Stimulated activated CD4-positive, alpha-beta T cell treated with anti-CD3 and anti-CD28 coated beads, Interleukin-12 subunit alpha, Interleukin-12 subunit beta, amount 100 ng/mL, for 48 hours (primary cell): ENCODE measurements at regions not wholly inside any gene's neighbourhood (a gene's known extent, or its start where the extent isn't known, plus 50 kb on each side); places are given as distances from the start of the nearest gene placed in this dataset.

Experiments
- DNase-seq, 3 donors: peaks; one replicate each; pipeline ENCODE4 v3.0.0-alpha.2; 2020; ENCODE audit warnings: low read depth in 2 of 3, low spot score in 1 of 3

- DNase-seq, result no peak
These were observed 386.2 kb upstream of the CCDC196 start for GRCh38 chr14:66099931-66100330.

- no peak for DNase-seq
These were observed 384.5 kb upstream of the CCDC196 start for GRCh38 chr14:66101662-66102061.

- DNase-seq, result no peak
These were observed 381.7 kb upstream of the CCDC196 start for GRCh38 chr14:66104486-66104885.

GRCh38 chr14:66105815-66106214, 380.4 kb upstream of the CCDC196 start:
- DNase-seq, result no peak

GRCh38 chr14:66109426-66109825, 376.7 kb upstream of the CCDC196 start:
- DNase-seq, result no peak

- DNase-seq, result no peak
These were observed 374.3 kb upstream of the CCDC196 start for GRCh38 chr14:66111891-66112290.

- DNase-seq, result no peak
These were observed 372.1 kb upstream of the CCDC196 start for GRCh38 chr14:66114071-66114470.

GRCh38 chr14:66115740-66116502, 370.2 kb upstream of the CCDC196 start:
- DNase-seq, result no peak

- DNase-seq, result no peak
These were observed 369.4 kb upstream of the CCDC196 start for GRCh38 chr14:66116732-66117131.

- no peak for DNase-seq
These were observed 368.6 kb upstream of the CCDC196 start for GRCh38 chr14:66117600-66117999.

- no peak for DNase-seq
These were observed 366.5 kb upstream of the CCDC196 start for GRCh38 chr14:66119606-66120231.

- no peak for DNase-seq
These were observed 365.8 kb upstream of the CCDC196 start for GRCh38 chr14:66120402-66120801.

GRCh38 chr14:66121859-66122258, 364.3 kb upstream of the CCDC196 start:
- no peak for DNase-seq

GRCh38 chr14:66129224-66129623, 356.9 kb upstream of the CCDC196 start:
- no peak for DNase-seq

GRCh38 chr14:66131111-66131510, 355.1 kb upstream of the CCDC196 start:
- DNase-seq, result no peak

- DNase-seq, result no peak
These were observed 352.5 kb upstream of the CCDC196 start for GRCh38 chr14:66133666-66134065.

GRCh38 chr14:66135831-66136230, 350.3 kb upstream of the CCDC196 start:
- no peak for DNase-seq

- no peak for DNase-seq
These were observed 349.1 kb upstream of the CCDC196 start for GRCh38 chr14:66137081-66137480.

- DNase-seq, result no peak
These were observed 346.7 kb upstream of the CCDC196 start for GRCh38 chr14:66139432-66139831.

- DNase-seq, result no peak
These were observed 345.8 kb upstream of the CCDC196 start for GRCh38 chr14:66140213-66140918.

GRCh38 chr14:66140963-66141362, 345.2 kb upstream of the CCDC196 start:
- no peak for DNase-seq

GRCh38 chr14:66141733-66142132, 344.4 kb upstream of the CCDC196 start:
- DNase-seq, result no peak
